NCI-H1417 (cell line): ENCODE measurements at regions not wholly inside any gene's neighbourhood (a gene's known extent, or its start where the extent isn't known, plus 50 kb on each side); places are given as distances from the start of the nearest gene placed in this dataset.
"Not testable (repeated sequence)": the region's sequence is repeated elsewhere in the genome, so short reads cannot be mapped to it uniquely, and the experiment has no call there.

Experiments used
- DNase-seq, 3 experiments: peaks; one replicate each; lab custom pipeline; 2025; lab: John Stamatoyannopoulos, UW

DNA sequence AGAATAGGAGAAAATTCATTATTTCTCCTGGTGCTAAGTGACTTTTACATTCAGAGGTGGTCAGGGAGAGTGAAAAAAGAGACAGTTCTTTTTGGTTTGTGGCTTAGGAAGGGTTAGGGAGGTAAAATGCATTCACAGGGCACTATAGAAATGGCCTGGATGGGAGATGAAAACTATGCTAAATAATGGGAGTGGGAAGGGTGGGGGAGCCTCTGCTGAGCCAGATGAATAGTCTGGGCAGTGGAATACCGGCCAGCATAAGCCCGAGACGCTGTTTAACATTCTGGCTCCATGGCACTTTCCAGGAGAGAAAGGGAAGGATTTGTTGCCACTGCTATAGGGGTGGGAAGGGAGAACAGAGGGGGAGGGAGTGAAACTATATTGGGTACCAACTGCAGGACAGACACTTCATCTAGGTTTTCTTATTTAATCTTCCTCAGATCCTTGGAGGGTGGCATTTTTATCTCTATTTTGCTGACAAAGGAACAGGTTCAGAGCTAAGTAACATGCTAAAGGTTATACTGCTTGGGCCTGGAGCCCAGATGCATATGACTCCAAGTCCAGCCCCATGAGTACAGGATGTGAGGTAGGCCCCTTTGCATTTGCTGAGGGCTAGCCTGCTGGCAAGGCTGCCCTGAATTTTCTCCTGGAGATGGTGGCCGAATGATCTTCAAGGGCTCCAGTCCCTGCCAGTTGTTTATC, 372.4 kb downstream of the CCSER2 start:
- DNase-seq, result no peak

GRCh38 chr10:84701370-84701720, 373.0 kb downstream of the CCSER2 start:
- no peak for DNase-seq

DNA sequence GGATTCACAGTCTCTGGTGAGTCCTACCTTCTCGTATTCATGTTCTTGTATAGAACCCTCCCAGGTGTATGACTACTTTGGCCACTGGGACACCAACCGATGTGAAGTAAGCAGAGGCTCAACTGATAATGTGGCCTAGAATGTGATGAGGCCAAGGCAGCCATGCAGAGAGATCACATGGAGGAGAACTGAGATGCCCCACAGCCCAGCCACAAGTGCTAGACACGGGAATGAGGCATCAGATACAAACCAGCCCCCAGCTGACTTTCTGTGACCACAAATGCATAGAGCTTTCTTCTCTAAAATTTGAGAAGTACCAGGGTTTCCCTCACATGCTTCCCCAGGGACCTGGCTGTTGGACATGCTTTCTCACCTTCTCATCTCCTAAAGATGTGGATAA, 375.7 kb downstream of the CCSER2 start:
- peak in 1 of 3 experiments; percentile 35 for DNase-seq

DNA sequence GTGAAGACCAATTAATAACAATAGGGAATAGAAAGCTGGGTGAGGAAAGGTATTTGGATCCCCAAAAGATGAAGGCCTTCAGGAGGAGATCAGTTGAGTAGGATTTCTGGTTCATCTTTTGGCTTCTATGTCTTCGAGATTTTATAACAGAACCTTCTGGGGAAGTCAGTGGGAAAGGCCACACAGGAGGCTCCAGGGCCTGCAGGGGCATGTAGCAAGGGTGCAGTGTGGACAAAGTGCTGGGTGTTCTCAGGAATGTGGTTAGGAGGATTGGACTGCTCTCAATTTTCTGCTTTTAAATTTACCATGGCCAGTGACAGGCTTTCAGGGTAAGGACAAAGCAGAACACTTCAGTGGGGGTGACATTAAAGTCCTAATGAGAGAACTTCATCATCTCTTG, 378.0 kb downstream of the CCSER2 start:
- no peak for DNase-seq

DNA sequence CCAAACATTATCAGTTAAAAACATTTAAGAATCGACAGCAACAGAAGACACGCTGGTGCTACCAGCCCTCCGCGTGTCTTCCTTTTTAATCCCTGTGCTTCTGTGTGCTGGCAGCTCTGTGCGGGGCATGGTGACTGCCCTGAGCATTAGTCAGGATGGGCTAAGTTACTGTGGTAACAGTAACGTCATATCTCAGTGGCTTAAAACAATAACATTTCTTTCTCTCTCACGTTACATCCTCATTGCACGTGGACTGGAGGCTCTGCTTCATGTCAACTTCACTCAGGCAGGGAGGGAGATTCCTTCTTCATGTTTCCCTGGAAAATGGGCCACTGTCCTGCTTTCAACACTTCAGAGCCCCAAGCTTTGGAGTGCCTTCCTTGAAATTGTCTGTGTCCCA, 378.5 kb downstream of the CCSER2 start:
- DNase-seq, result no peak

GRCh38 chr10:84715911-84716310, 387.5 kb downstream of the CCSER2 start:
- DNase-seq, result peak; percentile 8 to 44 (median 14)

GRCh38 chr10:84718877-84719616, 390.7 kb downstream of the CCSER2 start:
- DNase-seq, result no peak

DNA sequence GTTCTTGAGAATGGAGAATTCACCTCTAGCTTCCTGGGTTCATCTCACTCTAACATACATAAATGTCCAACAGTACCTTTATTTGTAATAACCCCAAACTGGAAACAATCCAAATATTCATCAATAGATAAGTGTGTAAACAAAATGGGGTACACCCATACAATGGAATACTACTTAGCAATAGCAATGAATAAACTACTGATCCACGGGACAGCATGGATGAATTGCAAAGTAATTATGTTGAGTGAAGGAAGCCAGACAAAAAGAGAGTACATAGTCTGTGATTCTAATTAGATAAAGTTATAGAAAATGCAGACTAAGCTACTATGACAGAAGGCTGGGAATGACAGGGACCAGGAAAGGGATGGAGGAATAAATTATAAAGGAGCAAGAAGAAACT, 391.3 kb downstream of the CCSER2 start:
- no peak for DNase-seq

DNA sequence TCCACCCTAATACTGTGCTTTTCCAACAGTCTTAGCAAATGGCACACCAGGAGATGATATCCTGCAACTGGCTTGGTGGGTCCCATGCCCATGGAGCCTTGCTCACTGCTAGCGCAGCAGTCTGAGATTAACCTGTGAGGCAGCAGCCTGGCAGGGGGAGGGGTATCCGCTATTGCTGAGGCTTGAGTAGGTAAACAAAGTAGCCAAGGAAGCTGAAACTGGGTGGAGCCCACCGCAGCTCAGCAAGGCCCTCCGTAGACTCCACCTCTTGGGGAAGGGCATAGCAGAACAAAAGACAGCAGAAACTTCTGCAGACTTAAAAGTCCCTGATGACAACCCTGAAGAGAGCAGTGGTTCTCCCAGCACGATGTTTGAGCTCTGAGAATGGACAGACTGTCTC, 399.0 kb downstream of the CCSER2 start:
- no peak for DNase-seq

GRCh38 chr10:84739126-84739525, 410.7 kb downstream of the CCSER2 start:
- DNase-seq, result not testable (repeated sequence)

DNA sequence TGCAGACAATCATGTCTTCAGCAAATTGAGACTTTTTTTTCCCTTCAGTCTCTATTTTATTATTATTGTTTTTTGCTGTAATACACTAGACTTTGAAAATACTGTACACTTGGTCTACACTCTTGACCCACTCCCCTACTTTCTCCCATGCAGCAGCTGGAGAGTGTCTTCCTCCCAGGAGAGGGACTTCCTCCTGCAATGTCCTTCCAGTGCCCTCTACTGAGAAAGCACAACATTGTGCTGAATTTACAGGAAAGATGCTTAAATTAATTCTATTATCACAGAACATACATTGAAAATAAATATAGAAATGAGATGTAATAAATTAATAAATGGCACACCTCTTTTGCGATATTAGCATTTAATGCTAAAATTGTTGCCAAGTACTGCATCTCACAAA, 411.3 kb downstream of the CCSER2 start:
- DNase-seq, result peak in 1 of 3 experiments; percentile 1

DNA sequence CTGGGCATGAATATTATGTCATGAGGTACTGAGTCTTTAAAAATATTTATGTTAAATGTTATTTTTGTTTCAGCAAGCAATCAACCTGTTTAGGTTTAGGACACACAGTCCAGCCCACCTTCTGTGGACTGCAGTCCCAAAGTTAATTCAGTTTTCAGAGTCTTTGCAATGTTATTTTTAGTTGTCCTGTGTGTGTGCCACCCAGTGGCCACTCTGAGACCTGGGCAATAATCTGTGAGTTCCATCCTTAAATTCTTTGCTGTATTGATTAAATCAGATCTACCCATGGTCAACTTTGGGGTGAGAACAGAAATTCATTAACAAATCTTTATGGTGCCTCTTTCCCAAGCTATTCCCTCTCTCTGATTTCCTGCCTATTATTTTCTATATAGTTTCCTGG, 415.1 kb downstream of the CCSER2 start:
- no peak for DNase-seq

GRCh38 chr10:84755311-84755710, 426.9 kb downstream of the CCSER2 start:
- no peak for DNase-seq

DNA sequence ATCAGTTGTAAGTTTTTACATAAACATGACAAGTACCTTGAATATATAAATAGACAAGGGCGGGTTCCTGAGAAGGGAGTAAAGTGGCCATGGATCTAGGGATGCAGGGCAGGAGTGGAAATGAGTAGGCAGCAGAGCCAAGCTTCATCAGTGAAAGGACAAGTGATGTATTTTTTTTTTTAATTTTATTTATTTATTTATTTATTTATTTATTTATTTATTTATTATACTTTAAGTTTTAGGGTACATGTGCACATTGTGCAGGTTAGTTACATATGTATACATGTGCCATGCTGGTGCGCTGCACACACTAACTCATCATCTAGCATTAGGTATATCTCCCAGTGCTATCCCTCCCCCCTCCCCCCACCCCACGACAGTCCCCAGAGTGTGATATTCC, 428.3 kb downstream of the CCSER2 start:
- not testable (repeated sequence) for DNase-seq

- peak; percentile 3 to 41 (median 33) for DNase-seq
These were observed 433.7 kb downstream of the CCSER2 start for GRCh38 chr10:84761994-84762614.

- no peak for DNase-seq
These were observed 434.5 kb downstream of the CCSER2 start for GRCh38 chr10:84762754-84763394.

DNA sequence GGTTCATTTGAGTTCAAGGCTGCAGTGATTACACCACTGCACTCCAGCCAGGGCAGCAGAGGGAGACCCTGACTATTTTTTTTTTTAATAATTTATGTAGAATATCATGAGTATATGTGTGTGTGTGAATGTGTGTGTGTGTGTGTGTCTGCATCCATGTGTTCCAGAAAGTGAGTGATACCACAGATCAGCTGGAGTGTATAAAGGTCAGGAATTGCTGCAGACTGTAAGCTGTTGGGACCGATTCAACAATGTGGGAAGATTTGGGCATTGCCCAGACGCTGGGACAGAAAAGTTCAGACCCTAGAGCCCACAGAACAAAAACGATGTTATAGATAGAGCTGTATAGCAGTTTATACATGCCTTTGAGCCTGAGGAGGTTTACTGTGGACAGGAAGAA, 435.6 kb downstream of the CCSER2 start:
- DNase-seq, result no peak

DNA sequence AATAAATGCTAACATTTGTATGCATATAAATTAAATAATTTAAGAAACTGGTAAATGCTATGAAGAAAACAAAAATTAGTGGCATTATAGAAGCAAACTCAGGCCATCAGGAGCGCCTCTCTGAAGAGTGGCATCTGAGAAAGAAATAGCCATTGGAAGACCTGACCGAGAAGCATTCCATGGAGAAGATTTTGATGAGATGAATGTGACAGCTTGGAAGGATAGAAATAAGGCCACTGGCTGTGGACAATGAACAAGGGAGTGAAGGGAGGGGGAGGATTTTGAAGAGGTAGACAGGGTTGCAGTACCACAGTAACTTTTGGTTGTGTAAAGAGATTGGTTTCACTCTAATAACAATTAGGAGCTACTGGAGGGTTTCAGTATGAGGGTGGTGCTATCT, 436.7 kb downstream of the CCSER2 start:
- DNase-seq, result no peak

- no peak for DNase-seq
These were observed 437.3 kb downstream of the CCSER2 start for GRCh38 chr10:84765656-84766055.

GRCh38 chr10:84766923-84767322, 438.5 kb downstream of the CCSER2 start:
- DNase-seq, result no peak

GRCh38 chr10:84768132-84768531, 439.7 kb downstream of the CCSER2 start:
- no peak for DNase-seq

- DNase-seq, result no peak
These were observed 442.4 kb downstream of the CCSER2 start for GRCh38 chr10:84770824-84771223.

DNA sequence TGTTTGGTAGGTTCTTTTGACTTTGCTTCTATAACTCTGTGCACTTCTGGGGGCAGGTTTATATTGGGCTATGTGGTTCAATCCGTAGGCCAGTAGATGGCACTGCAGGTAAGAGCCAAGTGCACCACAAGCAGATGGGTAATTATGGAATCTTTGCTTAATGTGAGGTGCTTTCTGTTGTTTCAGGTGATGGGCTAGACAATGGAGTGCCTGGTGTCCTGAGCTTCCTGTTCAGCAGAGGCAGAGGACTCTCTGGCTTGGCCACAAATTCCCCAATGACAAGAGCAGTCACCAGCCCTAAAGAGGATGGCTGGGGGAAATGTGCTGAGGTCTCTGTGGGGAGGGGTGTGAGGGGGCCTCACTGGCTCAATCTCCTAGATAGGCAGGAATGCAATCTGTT, 455.0 kb downstream of the CCSER2 start:
- DNase-seq, result peak; percentile 25 to 70 (median 63)
